ENCODE measurements at regions not wholly inside any gene's neighbourhood (a gene's known extent, or its start where the extent isn't known, plus 50 kb on each side); places are given as distances from the start of the nearest gene placed in this dataset.

- no peak for TF ChIP-seq CTCF (conservative IDR thresholded peaks at IDR 0.05)
These were observed 178.2 kb downstream of the FOXD2 start for GRCh38 chr1:47616036-47616435.

GRCh38 chr1:47616906-47617305 lies 179.1 kb downstream of the FOXD2 start:
- no peak overlapping the region for H3K27ac ChIP-seq
- no peak for TF ChIP-seq CTCF (conservative IDR thresholded peaks at IDR 0.05)

More at GRCh38 chr1:47616036-47616435, 178.2 kb downstream of the FOXD2 start:
- no peak overlapping the region for H3K27ac ChIP-seq

- no peak overlapping the region for H3K27ac ChIP-seq
- TF ChIP-seq CTCF (conservative IDR thresholded peaks at IDR 0.05) = no peak
These were observed 179.8 kb downstream of the FOXD2 start for GRCh38 chr1:47617381-47618221.

- TF ChIP-seq CTCF (conservative IDR thresholded peaks at IDR 0.05) = no peak
- no peak overlapping the region for H3K27ac ChIP-seq
These were observed 180.4 kb downstream of the FOXD2 start for GRCh38 chr1:47618222-47618720.

GRCh38 chr1:47618830-47619229 lies 181.0 kb downstream of the FOXD2 start:
- no peak overlapping the region for H3K27ac ChIP-seq

GRCh38 chr1:47621483-47621882 lies 183.6 kb downstream of the FOXD2 start:
- no peak overlapping the region for H3K27ac ChIP-seq

More at GRCh38 chr1:47618830-47619229, 181.0 kb downstream of the FOXD2 start:
- TF ChIP-seq CTCF (conservative IDR thresholded peaks at IDR 0.05) = peak; percentile 16; the same call in 1 of the 2 replicates

More at GRCh38 chr1:47621483-47621882, 183.6 kb downstream of the FOXD2 start:
- no peak for TF ChIP-seq CTCF (conservative IDR thresholded peaks at IDR 0.05)
